ENCODE measurements at regions not wholly inside any gene's neighbourhood (a gene's known extent, or its start where the extent isn't known, plus 50 kb on each side); places are given as distances from the start of the nearest gene placed in this dataset.
"Not testable (repeated sequence)": the region's sequence is repeated elsewhere in the genome, so short reads cannot be mapped to it uniquely, and the experiment has no call there.

GRCh38 chr11:38345286-38345685 lies 1747.2 kb upstream of the RAG2 start:
- TF ChIP-seq, protein P1, sequence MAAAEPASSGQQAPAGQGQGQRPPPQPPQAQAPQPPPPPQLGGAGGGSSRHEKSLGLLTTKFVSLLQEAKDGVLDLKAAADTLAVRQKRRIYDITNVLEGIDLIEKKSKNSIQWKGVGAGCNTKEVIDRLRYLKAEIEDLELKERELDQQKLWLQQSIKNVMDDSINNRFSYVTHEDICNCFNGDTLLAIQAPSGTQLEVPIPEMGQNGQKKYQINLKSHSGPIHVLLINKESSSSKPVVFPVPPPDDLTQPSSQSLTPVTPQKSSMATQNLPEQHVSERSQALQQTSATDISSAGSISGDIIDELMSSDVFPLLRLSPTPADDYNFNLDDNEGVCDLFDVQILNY (CRISPR knock-in tag; IDR thresholded peaks at IDR 0.05): no peak
- TF ChIP-seq ZNF317 (CRISPR knock-in tag; IDR thresholded peaks at IDR 0.05; ENCODE audit: borderline replicate concordance, low read depth): no peak
- TF ChIP-seq ATF2 (CRISPR knock-in tag; IDR thresholded peaks at IDR 0.05; ENCODE audit: borderline replicate concordance, low read depth): no peak
- no peak for TF ChIP-seq ZNF423 (CRISPR knock-in tag; IDR thresholded peaks at IDR 0.05)
- peaks cover 4% of the 10 kb centered on the region; the same call in 1 of the 2 replicates for H3K27me3 Mint-ChIP-seq (ENCODE audit: low read depth)
- ChIA-PET POLR2A (no interaction called here), CTCF (no interaction called here)
- no peak for DNase-seq (ENCODE audit: low spot score)
- no peak overlapping the region for H3K27ac Mint-ChIP-seq
- H3K36me3 Mint-ChIP-seq: peaks cover 49% of the 10 kb centered on the region
- no peaks in the 10 kb centered on the region for H3K4me1 Mint-ChIP-seq
- ATAC-seq: no peak
- H3K9me3 Mint-ChIP-seq: peaks cover 58% of the 10 kb centered on the region
- H3K4me3 Mint-ChIP-seq: no peak overlapping the region

- H3K4me1 Mint-ChIP-seq; H3K4me3 Mint-ChIP-seq; H3K27me3 Mint-ChIP-seq (ENCODE audit: low read depth); H3K27ac Mint-ChIP-seq; ATAC-seq; CTCF ChIA-PET; POLR2A ChIA-PET; DNase-seq (ENCODE audit: low spot score): not testable (repeated sequence)
- Mint-ChIP-seq H3K36me3 (peaks cover 49% of the 10 kb centered on the region), H3K9me3 (peaks cover 63% of the 10 kb centered on the region)
Measured at GRCh38 chr11:38341612-38342011, 1743.6 kb upstream of the RAG2 start.

- Mint-ChIP-seq H3K4me1 (no peaks in the 10 kb centered on the region), H3K9me3 (peaks cover 62% of the 10 kb centered on the region), H3K4me3 (no peak overlapping the region), H3K27me3 (ENCODE audit: low read depth) (peaks cover 8% of the 10 kb centered on the region), H3K36me3 (peaks cover 52% of the 10 kb centered on the region), H3K27ac (no peak overlapping the region)
- DNase-seq (ENCODE audit: low spot score) (no peak), ATAC-seq (no peak)
- ChIA-PET POLR2A (no interaction called here), CTCF (no interaction called here)
- TF ChIP-seq ESRRA (CRISPR knock-in tag; IDR thresholded peaks at IDR 0.05; ENCODE audit: borderline replicate concordance) (no peak), GRHL2 (CRISPR knock-in tag; IDR thresholded peaks at IDR 0.05; ENCODE audit: insufficient replicate concordance, severe bottlenecking) (no peak), GABPB1 (CRISPR knock-in tag; IDR thresholded peaks at IDR 0.05) (no peak), E2F1 (CRISPR knock-in tag; IDR thresholded peaks at IDR 0.05) (no peak), CTCF (IDR thresholded peaks at IDR 0.05) (no peak), E2F4 (CRISPR knock-in tag; IDR thresholded peaks at IDR 0.05; ENCODE audit: borderline replicate concordance, low read depth) (no peak), EMX1 (CRISPR knock-in tag; IDR thresholded peaks at IDR 0.05) (no peak), KAT7 (CRISPR knock-in tag; IDR thresholded peaks at IDR 0.05; ENCODE audit: borderline replicate concordance) (no peak)
- TF ChIP-seq, protein P2, sequence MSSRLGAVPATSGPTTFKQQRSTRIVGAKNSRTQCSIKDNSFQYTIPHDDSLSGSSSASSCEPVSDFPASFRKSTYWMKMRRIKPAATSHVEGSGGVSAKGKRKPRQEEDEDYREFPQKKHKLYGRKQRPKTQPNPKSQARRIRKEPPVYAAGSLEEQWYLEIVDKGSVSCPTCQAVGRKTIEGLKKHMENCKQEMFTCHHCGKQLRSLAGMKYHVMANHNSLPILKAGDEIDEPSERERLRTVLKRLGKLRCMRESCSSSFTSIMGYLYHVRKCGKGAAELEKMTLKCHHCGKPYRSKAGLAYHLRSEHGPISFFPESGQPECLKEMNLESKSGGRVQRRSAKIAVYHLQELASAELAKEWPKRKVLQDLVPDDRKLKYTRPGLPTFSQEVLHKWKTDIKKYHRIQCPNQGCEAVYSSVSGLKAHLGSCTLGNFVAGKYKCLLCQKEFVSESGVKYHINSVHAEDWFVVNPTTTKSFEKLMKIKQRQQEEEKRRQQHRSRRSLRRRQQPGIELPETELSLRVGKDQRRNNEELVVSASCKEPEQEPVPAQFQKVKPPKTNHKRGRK (CRISPR knock-in tag; IDR thresholded peaks at IDR 0.05; ENCODE audit: borderline replicate concordance): no peak
- TF ChIP-seq, protein P3, sequence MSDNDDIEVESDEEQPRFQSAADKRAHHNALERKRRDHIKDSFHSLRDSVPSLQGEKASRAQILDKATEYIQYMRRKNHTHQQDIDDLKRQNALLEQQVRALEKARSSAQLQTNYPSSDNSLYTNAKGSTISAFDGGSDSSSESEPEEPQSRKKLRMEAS (CRISPR knock-in tag; IDR thresholded peaks at IDR 0.05): no peak
- TF ChIP-seq, protein P4, sequence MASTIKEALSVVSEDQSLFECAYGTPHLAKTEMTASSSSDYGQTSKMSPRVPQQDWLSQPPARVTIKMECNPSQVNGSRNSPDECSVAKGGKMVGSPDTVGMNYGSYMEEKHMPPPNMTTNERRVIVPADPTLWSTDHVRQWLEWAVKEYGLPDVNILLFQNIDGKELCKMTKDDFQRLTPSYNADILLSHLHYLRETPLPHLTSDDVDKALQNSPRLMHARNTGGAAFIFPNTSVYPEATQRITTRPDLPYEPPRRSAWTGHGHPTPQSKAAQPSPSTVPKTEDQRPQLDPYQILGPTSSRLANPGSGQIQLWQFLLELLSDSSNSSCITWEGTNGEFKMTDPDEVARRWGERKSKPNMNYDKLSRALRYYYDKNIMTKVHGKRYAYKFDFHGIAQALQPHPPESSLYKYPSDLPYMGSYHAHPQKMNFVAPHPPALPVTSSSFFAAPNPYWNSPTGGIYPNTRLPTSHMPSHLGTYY (CRISPR knock-in tag; IDR thresholded peaks at IDR 0.05): no peak
- TF ChIP-seq, protein P5, sequence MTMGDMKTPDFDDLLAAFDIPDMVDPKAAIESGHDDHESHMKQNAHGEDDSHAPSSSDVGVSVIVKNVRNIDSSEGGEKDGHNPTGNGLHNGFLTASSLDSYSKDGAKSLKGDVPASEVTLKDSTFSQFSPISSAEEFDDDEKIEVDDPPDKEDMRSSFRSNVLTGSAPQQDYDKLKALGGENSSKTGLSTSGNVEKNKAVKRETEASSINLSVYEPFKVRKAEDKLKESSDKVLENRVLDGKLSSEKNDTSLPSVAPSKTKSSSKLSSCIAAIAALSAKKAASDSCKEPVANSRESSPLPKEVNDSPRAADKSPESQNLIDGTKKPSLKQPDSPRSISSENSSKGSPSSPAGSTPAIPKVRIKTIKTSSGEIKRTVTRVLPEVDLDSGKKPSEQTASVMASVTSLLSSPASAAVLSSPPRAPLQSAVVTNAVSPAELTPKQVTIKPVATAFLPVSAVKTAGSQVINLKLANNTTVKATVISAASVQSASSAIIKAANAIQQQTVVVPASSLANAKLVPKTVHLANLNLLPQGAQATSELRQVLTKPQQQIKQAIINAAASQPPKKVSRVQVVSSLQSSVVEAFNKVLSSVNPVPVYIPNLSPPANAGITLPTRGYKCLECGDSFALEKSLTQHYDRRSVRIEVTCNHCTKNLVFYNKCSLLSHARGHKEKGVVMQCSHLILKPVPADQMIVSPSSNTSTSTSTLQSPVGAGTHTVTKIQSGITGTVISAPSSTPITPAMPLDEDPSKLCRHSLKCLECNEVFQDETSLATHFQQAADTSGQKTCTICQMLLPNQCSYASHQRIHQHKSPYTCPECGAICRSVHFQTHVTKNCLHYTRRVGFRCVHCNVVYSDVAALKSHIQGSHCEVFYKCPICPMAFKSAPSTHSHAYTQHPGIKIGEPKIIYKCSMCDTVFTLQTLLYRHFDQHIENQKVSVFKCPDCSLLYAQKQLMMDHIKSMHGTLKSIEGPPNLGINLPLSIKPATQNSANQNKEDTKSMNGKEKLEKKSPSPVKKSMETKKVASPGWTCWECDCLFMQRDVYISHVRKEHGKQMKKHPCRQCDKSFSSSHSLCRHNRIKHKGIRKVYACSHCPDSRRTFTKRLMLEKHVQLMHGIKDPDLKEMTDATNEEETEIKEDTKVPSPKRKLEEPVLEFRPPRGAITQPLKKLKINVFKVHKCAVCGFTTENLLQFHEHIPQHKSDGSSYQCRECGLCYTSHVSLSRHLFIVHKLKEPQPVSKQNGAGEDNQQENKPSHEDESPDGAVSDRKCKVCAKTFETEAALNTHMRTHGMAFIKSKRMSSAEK (CRISPR knock-in tag; IDR thresholded peaks at IDR 0.05; ENCODE audit: borderline replicate concordance): no peak
Measured at GRCh38 chr11:38339835-38340440, 1741.9 kb upstream of the RAG2 start.

Data from WTC11 (cell line).